GM20431 (cell line): ENCODE measurements at regions not wholly inside any gene's neighbourhood (a gene's known extent, or its start where the extent isn't known, plus 50 kb on each side); places are given as distances from the start of the nearest gene placed in this dataset.

Source experiments
- in situ Hi-C: fragments of 300-500 bp; cut with MseI, MboI; formaldehyde crosslinking; loops from one replicate; pipeline ENCODE4 v1.15.0; 2020; ENCODE audit warnings: low sequenced_read_pairs; ENCODE audit not compliant: unreplicated experiment

DNA sequence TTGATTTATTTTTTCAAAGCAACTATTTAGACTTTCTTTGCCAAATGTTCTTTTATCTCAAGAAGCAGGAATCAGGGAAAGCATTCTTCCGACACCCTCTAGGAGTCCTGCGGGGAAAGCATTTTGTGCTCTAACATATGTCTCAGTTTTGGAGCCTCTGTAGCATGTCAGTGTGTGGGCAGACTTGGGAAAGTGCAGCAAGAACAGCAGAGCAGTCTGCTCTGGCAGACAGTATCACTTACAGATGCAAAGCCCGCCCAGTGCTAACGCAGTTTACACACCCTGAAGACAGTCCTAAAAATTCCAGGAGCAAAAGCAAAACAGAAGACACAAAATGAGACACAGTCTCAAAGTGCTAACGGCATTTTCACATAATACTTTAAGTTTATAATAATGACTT, 393.5 kb downstream of the KLF12 start:
- in situ Hi-C loops, result no loop called here

DNA sequence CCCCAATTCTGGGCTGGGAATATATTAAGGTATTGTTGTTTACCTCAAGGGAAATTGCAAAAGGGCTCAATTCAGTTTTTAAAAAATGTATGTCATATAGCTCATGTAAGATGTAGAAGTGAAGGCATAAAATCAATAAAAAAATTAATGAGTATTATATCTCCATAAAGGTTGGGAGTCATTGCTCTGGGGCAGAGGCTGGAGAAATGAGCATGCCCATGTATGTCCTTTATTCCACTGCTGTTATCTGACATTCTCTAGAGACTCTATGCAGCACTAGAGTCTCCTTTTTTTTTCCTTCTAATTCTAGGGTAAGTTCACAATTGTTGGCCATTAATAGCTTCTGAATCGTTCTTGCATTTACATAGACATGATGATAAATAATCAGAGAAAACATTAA, 394.8 kb downstream of the KLF12 start:
- in situ Hi-C loops, result no loop called here

DNA sequence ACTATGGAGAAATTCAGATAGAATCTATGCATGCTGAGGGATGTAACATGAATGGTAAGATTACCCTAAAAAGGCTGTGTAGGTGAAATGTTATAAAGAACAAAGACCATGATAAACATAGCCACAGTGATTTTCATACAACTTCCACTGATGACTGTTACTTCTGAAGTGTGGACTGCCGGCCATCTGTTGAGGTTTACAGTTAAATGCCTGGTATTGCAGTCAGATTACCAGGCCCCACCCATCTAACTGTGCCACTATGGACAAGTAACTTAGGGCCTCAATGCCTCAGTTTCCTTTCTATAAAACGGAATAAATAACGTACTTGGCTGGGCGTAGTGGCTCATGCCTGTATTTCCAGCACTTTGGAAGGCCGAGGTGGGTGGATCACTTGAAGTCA, 395.6 kb downstream of the KLF12 start:
- in situ Hi-C loops, result no loop called here

DNA sequence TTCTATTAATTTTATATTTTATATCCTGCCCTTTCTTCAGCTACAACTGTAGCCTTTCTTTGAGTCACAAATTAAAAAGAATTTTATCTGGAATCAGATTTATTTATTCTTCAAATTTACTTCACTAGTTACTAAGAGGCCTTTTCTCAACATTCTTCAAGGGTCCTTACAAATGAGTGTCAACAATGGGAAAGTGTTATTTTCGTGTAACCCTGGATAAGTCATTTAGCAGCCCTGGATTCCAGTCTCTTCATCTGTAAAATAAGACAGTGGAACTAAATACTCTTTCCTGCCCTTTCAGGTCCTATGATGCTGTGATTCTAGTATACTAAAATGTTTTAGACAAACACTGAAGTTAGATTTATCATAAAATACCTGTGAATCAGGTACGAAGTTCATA, 397.0 kb downstream of the KLF12 start:
- in situ Hi-C loops, result no loop called here

DNA sequence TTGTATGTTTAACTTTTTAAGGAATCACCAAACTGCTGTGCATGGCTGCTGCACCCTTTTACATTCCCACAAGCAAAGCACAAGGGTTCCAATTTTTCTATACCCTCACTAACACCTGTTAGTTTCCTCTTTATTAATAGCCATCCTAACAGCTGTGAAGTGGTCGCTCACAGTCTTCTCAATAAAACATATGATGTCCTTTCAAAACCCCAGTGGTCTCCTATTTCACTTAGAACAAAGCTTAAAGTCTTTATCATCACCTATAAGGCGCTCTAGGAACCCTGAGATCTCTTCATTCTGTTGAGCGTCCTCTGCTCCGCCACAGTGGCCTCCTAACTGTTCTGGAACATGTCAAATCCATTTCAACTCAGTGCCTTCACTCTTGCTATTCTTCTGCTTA, 400.5 kb downstream of the KLF12 start:
- in situ Hi-C loops, result no loop called here

DNA sequence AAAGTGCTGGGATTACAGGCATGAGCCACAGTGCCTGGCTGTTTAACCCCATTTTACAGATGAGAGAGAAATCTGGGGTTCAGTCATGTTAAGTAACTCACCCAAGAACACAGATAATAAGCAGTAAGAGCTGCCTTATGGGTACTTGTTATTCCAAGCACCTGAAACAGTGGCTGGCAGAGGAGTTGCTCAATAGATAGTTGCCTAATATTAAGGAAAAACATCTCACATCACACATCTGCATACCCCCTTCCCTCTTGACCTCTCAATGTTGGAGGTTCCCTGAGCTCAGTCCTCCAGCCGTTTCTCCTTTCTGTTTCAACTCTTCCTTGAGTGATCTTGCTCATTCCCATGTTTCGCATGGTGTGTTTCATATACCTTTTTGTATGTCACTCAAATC, 401.9 kb downstream of the KLF12 start:
- in situ Hi-C loops, result no loop called here

DNA sequence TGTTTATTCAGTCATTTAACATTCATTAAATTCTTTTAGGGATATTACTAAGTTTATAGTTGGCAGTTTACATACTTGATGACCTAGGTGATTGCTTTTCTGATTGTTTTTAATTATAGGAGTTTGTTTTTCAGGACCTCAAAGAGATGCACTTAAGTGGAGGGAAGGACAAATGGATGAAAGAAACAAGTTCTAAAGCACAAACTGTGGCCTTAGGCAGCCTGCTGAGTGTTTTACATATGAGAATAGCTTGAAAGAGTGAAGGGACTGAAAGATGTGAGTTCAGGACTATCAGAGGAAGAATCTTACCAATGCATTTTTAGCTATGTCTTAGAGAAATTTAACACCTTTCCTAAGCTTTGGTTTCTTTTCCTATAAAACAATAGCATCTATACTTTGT, 402.6 kb downstream of the KLF12 start:
- in situ Hi-C loops, result no loop called here

DNA sequence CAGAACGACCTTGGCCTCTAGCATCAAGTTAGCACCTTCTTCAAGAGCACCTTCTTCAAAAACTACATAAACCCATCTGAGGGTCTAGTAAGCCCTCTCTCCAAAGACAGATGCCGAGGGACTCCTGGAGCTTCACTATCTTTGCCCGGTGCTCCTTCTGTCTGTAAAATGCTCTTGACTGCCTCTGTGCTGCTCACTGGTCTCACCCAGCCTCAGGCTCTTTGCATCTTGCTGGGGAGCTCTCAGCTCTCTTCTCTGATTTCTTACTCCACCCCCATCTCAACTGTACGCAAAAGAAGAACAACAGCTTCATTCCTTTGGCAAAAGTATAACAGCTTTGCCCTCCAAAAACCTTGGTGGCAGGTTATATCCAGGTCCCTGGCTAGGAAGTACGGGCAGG, 404.2 kb downstream of the KLF12 start:
- in situ Hi-C loops, result no loop called here

DNA sequence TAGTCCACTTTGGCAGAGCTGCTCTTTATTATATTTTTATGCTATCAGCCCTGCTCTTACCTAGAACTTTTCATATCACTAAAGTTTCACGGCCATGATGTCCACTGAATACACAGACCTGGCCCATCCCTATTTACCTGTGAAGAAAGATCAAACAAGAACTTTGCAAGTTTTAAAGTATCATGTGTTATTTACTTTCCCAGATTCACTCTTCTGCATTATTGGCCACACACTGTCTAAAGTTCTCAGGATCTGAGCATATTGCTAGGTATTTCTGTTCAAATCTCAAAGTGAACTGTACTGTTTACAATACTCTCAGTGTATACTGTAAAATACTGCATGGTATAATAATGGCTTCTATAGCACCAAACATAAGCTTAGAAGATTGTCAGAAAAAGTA, 405.2 kb downstream of the KLF12 start:
- in situ Hi-C loops, result no loop called here

DNA sequence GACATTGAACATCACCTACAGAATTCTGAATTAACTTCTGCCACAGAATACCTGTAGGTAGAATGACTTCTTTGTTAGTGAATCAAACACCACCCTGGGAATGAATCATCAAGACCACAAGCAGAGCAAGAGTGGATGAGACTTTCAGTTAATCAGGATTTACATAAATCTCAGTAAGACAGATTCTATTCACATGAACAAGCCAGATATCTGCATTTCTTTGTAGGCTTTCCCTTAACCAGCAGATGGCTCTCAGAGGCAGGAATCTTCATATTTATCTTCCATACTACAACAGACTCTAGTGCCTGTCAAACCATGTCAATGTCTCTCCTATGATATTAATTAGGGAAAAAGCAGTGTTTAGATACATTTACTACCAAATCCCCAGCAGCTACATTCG, 412.1 kb downstream of the KLF12 start:
- in situ Hi-C loops, result loop anchor here (25.0 kb wide), 1 partner anchor 885 kb away; no protein-coding TSS in a partner anchor

DNA sequence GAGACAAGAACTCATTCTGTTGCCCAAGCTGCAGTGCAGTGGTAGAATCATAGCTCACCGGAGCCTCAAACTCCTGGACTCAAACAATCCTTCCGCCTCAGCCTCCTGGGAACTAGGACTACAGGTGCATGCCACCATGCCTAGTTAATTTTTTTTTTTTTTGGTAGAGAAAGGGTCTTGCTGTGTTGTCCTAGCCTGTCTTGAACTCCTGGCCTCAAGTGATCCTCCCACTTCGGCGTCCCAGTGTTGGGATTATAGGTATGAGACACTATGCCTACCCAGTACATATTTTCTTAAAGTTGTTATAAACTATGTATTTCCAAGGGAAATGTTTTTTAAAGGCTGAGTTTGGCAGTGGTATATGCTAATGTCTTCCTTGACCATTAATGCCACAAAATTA, 412.6 kb downstream of the KLF12 start:
- in situ Hi-C loops, result loop anchor here (25.0 kb wide), 1 partner anchor 884 kb away; no protein-coding TSS in a partner anchor

DNA sequence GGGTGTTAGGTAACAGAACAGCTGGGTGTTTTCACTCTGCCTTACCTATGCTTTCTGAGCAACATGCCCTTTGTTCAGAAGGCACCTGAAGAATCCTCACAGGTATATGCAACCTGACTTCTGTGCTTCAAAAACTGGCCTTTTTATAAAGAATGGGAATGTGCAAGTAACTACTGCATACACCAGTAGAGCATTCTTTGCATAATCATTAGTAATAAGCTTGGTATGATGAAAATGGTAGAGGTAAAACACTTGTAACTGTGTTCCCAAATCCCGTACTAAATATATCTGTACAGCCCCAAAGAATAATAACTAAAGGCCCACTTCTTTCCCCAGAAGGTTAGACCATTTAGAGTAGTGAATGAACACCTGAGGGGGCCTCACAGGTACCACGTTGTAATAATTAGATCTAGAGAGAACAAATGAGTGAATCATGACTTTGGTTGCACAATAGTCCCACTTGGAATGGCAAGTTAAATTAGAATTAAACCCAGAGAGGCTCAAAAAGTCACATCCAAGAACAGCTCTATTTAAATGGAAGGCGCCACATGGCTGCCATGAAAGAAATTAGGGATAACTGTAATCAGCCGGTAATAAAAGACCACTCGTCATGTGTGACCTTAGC, 413.9 kb downstream of the KLF12 start:
- in situ Hi-C loops, result loop anchor here (25.0 kb wide), 1 partner anchor 883 kb away; no protein-coding TSS in a partner anchor

DNA sequence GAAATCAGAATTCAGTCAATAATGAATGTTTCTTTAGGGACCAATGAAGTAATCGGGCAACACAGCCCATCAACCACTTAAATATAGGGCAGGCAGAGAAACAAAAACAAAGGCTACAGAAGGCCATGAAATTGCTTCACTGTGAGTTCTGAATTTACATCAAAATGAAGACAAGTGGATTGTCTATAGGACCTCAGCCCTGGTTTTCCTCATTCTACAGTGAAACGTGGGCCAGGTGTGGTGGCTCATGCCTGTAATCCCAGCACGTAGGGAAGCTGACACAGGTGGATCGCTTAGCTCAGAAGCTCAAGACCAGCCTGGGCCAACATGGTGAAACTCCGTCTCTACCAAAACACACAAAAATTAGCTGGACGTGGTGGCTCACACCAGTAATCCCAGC, 416.0 kb downstream of the KLF12 start:
- in situ Hi-C loops, result loop anchor here (25.0 kb wide), 1 partner anchor 881 kb away; no protein-coding TSS in a partner anchor

DNA sequence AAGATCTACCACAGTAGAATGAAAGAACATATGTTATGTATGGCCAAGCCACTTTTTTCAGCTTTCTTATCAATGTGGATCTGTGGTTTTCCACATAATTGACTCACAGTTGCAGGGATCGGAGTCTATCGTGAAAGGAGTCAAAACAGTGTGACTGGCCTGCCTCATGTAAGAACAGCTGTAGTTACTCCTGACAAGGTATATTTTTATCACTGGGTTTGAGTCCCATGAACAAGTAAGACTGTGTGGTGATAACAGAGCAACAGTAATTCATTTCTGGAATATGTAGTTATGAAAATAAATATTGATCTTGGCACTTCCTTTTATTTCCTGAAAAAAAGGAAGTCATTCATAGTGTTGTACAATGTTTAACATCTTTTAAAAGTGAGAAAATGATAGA, 416.6 kb downstream of the KLF12 start:
- in situ Hi-C loops, result loop anchor here (25.0 kb wide), 1 partner anchor 880 kb away; no protein-coding TSS in a partner anchor

DNA sequence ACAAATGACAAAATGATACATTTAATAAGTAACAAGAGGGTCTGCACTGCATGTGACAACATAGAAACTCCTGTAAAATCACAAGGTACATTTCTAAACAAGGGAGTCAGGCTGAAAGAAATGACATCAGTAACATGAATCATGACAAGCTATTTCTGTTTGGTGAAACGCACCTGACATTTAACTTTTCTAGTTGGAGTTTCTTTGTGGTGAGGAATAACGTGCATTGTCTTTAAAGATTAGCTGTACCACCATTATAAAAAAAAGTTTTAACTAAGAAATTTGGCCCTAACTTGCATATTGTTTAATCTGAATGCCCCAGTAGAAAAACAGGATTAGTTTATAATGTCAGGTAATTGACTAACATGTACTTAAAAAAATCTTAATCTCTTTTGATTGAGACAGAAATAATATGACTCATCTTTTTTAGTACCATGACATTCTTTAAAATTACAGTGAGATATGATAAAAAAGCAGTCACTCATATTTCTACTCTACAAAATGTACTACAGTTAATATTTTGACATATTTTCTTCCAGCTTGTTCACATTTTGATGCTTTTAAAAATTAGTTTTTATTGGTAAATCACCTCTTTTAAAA, 418.2 kb downstream of the KLF12 start:
- in situ Hi-C loops, result loop anchor here (25.0 kb wide), 1 partner anchor 879 kb away; no protein-coding TSS in a partner anchor

DNA sequence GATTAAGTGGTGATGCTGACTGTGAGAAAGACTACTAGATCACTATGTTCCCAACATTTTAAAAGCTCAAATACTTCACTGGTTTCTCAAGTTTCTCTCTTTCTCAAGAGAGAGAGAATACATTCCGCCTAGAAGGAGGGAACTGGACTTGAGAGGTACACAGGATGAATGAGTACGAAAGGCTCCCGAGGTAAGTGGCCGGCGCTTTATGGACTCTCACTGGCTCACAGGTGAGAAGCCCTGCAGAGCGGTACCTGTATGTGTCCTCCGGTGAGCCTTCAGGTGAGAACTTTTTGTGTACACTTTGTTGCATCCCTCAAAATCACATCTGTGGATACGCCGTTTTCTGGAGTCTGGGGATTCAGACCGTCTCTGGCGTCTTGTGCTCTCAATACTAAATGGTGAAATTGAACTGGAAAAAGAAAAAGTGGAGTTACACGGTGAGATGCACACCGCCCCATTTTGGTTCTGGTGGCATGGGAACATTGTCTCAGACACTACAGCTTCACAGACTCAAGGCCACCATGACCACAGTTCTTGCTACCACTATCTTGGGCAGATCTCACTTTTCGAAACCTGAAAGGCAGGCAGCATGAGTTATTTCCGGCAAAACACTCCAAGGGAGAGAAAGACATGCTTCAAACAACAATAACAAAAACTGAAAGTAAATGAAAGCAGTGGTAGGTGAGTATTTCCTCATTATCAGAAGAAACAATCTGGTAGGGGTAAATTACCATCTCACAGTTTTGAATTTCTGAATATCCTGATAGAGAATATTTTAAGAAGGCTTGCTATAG, 418.9 kb downstream of the KLF12 start:
- in situ Hi-C loops, result loop anchor here (25.0 kb wide), 1 partner anchor 878 kb away; no protein-coding TSS in a partner anchor

DNA sequence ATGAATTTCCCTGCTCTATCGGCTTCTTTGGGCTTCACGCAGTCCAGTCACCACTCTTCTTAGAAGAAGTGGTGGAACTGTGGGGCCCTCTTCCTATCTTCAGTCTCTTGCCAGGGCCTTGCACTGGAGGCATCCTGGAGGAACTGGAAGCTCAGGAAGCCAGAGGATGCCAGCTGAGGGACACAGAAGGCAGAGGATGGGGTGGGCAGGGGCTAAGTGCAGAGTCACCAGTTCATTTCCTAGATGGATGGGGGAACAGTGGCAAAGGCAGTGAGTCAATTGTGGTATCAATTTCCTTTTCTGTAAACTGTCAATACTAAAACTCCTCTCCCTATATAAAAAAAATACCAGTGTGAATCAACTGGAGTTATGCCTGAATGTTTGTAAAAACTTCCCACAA, 419.7 kb downstream of the KLF12 start:
- in situ Hi-C loops, result loop anchor here (25.0 kb wide), 1 partner anchor 877 kb away; no protein-coding TSS in a partner anchor

DNA sequence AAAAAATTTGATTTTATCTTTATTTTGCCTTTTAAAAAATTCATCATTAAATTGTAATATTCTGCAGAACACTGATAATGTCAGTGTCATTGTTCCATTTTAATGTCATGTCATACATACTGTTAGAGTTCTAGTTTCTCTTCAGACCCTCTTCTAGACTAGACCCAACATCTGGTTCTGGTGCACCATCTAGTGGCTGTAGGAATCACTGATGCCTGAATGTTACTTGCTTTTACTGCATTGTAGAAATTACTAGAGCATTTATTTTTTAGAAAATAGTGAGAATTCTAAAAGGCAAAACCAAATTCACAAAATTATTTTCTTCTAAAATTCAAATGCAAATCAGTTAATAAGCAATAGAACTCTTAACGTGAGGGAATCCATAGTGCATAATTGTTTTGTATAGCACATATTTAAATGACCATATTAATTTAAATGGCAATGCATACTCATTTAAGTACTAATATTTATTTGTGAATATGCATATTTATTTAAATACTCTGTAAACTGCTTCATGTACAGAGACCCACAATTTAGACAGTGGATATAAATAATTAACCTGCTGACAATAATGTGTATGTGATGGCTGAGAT, 425.7 kb downstream of the KLF12 start:
- in situ Hi-C loops, result loop anchor here (25.0 kb wide), 1 partner anchor 871 kb away; no protein-coding TSS in a partner anchor

DNA sequence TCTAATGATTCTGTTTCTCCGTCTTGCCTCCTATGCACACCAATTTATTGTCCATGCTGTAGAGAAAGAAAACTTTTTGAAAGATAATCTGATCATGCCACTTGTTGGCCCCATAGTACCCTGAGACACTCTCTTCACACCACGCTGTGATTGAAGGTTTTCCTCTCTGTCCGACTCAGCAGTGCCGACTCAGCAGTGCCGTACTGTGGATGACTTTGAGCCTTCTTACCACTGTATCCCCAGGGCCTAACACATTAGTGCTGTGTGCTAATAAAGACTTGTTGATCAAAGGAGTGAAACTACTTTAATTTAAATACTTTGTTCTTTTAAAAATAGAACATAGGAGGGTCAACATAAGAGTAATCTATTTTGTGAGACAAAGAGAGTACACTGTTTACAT, 429.6 kb downstream of the KLF12 start:
- in situ Hi-C loops, result loop anchor here (25.0 kb wide), 1 partner anchor 867 kb away; no protein-coding TSS in a partner anchor

DNA sequence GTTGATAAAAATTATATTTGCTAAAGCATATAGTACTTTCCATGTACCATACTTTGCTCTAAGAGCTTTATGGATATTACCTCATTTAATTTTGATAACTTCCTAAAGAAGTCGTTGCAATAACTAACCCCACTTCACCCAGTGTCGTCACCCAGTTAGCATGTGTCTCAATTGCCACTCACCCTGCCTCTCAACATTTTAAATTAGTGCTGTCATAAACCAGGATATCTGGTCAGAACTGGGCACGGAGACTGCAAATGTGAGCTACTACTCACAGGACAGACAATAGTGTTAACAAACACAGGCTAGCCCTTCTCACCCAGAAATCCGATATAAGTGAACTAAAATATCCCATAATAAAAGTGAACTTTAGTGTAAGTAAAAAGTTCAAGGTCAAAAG, 430.6 kb downstream of the KLF12 start:
- in situ Hi-C loops, result loop anchor here (25.0 kb wide), 1 partner anchor 866 kb away; no protein-coding TSS in a partner anchor
